ENCODE measurements at regions not wholly inside any gene's neighbourhood (a gene's known extent, or its start where the extent isn't known, plus 50 kb on each side); places are given as distances from the start of the nearest gene placed in this dataset.

DNA sequence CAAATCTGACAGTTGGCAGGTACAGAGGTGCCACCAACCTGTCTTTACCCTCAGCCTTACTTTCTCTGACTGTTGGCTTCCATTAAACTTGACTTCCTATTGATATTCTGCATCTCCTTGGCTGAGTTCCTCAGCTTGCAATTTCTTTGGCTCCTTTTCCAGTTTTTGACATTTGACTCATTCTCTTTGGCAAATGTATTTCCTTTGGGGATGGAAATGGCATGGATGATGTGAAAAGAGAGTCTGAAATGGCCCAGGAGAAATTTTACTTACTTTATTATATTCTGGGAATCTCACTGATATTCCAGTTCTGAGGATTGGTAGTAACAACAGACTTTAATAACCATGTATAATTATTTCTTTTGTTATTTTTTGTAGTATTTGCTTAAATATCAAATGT, 255.2 kb downstream of the CD109 start:
- no peak overlapping the region for H3K4me3 ChIP-seq
- H3K27ac ChIP-seq = no peak overlapping the region
- DNase-seq = no peak
- in situ Hi-C loops (cut with MboI; ENCODE audit: low pct_ligation_motif_present in 1 of 4, low pct_unique_long_range_greater_than_20kb in 1 of 4, low sequenced_read_pairs in 3 of 4) = no loop called here
- no peaks in the 10 kb centered on the region for H3K27me3 ChIP-seq
- no peaks in the 10 kb centered on the region for H3K9me3 ChIP-seq
- TF ChIP-seq EP300 (IDR thresholded peaks at IDR 0.05; ENCODE audit: low read depth) = no peak
- TF ChIP-seq POLR2A (IDR thresholded peaks at IDR 0.05) = no peak
- TF ChIP-seq, protein P1, sequence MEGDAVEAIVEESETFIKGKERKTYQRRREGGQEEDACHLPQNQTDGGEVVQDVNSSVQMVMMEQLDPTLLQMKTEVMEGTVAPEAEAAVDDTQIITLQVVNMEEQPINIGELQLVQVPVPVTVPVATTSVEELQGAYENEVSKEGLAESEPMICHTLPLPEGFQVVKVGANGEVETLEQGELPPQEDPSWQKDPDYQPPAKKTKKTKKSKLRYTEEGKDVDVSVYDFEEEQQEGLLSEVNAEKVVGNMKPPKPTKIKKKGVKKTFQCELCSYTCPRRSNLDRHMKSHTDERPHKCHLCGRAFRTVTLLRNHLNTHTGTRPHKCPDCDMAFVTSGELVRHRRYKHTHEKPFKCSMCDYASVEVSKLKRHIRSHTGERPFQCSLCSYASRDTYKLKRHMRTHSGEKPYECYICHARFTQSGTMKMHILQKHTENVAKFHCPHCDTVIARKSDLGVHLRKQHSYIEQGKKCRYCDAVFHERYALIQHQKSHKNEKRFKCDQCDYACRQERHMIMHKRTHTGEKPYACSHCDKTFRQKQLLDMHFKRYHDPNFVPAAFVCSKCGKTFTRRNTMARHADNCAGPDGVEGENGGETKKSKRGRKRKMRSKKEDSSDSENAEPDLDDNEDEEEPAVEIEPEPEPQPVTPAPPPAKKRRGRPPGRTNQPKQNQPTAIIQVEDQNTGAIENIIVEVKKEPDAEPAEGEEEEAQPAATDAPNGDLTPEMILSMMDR (IDR thresholded peaks at IDR 0.05) = no peak
- TF ChIP-seq POLR2AphosphoS5 (IDR thresholded peaks at IDR 0.05) = no peak
- intact Hi-C loops (cut with DNase I; ENCODE audit: low total_unique reads) = no loop called here
- H3K4me1 ChIP-seq = no peaks in the 10 kb centered on the region
- no peaks in the 10 kb centered on the region for H3K36me3 ChIP-seq

DNA sequence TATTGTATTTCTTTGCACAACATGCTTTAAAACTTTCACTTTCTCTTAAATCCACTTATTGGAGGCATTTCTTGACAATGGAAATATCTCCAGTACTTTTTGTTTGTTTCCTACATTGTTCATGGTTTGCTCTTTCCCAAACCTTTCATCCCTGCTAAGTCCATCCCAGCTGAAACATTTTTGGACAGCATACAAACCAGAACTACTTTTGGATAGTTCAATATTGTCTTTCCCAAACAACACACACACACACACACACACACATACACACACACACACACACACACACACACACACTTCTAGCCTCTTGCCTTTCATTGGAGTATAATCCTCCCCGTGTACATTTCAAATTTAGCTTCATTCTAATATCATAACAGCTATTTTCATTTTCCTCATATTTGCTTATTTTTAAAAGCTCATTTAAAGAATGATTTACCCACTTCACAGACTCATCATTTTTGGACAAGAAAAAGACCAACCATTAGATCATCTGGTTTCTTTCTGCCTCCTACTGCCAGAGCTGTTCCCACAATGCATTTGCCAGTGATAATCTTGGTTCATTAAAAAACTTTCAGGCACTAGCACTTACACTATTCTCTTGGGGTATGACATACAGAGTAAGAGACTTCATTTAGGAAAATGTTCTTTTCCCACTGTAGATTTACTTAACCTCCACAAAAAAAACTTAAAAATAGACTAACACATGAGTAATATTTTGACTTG, 248.1 kb downstream of the CD109 start:
- WGBS, 2 donors (ENCODE audit: low coverage in 1 of 2) = 29 to 72% methylated on average over 1 of the region's 1 CpG
- intact Hi-C loops (cut with DNase I; ENCODE audit: low total_unique reads) = no loop called here
- Histone ChIP-seq H3K9me3 (no peaks in the 10 kb centered on the region), H3K27me3 (no peaks in the 10 kb centered on the region), H3K4me3 (no peak overlapping the region), H3K36me3 (no peaks in the 10 kb centered on the region), H3K27ac (no peak overlapping the region), H3K4me1 (no peaks in the 10 kb centered on the region)
- no peak for DNase-seq
- no peak for TF ChIP-seq POLR2A (IDR thresholded peaks at IDR 0.05)
- TF ChIP-seq, protein P1 (IDR thresholded peaks at IDR 0.05) = no peak
- no peak for TF ChIP-seq POLR2AphosphoS5 (IDR thresholded peaks at IDR 0.05)
- no peak for TF ChIP-seq EP300 (IDR thresholded peaks at IDR 0.05; ENCODE audit: low read depth)
- in situ Hi-C loops (cut with MboI; ENCODE audit: low pct_ligation_motif_present in 1 of 4, low pct_unique_long_range_greater_than_20kb in 1 of 4, low sequenced_read_pairs in 3 of 4) = no loop called here

DNA sequence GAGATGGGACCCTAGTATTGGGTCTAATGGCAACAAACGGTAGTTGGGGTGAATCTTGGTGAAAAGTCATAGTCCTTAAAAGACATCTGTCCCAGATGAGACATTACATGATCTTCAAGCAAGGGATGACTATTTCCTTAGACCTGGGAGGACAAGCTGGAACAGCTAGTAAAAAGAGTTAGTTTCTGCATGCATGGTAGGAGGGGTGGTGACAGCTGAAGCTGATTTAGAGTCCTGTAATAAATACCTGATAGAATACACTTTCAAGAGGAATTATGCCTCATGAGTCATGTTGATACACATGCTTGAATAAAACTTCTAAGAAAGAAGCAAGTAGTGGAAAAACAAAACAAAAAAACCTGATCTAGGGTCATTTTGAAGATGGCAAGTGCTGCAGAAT, 247.4 kb downstream of the CD109 start:
- no peaks in the 10 kb centered on the region for H3K36me3 ChIP-seq
- no peak overlapping the region for H3K4me3 ChIP-seq
- in situ Hi-C loops (cut with MboI; ENCODE audit: low pct_ligation_motif_present in 1 of 4, low pct_unique_long_range_greater_than_20kb in 1 of 4, low sequenced_read_pairs in 3 of 4) (no loop called here), intact Hi-C loops (cut with DNase I; ENCODE audit: low total_unique reads) (no loop called here)
- TF ChIP-seq POLR2AphosphoS5 (IDR thresholded peaks at IDR 0.05) (no peak), EP300 (IDR thresholded peaks at IDR 0.05; ENCODE audit: low read depth) (no peak), POLR2A (IDR thresholded peaks at IDR 0.05) (no peak)
- TF ChIP-seq, protein P1 (IDR thresholded peaks at IDR 0.05) = no peak
- 75% methylated on average over 1 of the region's 1 CpG; no CpG with 5 or more reads in 1 of the 2 donors for WGBS, 2 donors (ENCODE audit: low coverage in 1 of 2)
- H3K4me1 ChIP-seq = no peaks in the 10 kb centered on the region
- no peak overlapping the region for H3K27ac ChIP-seq
- no peaks in the 10 kb centered on the region for H3K9me3 ChIP-seq
- H3K27me3 ChIP-seq = no peaks in the 10 kb centered on the region
- DNase-seq = no peak

DNA sequence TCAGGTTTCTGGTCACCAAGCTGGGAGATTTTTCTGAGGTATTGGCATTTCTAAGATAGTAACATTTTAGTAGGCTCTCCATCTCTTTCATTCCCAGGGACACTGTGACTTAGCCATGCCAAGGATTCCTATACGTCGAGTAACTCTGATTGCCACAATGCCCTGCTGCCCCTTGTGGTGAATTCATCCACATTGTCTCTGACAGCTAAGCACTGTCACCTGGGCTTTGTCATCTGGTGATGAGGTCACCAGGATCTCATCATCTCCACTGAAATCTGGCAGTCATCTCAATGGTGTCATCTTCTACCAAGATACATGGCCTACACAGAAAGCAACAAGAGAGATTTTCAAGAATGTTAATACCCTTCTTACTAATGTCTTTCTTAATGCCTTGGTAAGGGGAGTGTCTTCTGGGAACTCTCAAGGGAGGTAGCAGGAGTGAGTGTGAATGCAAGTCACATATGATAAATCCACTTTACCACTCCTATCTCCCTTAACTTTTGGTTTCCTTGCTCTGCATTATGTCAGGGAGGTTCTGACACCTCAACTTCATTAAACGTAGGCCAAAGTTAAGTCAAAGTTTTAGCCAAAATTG, 246.7 kb downstream of the CD109 start:
- H3K4me1 ChIP-seq = no peaks in the 10 kb centered on the region
- WGBS, 2 donors (ENCODE audit: low coverage in 1 of 2) = 67 to 84% methylated on average over 1 to 3 of the region's 3 CpGs
- no peaks in the 10 kb centered on the region for H3K27me3 ChIP-seq
- H3K27ac ChIP-seq = no peak overlapping the region
- intact Hi-C loops (cut with DNase I; ENCODE audit: low total_unique reads) = no loop called here
- TF ChIP-seq POLR2A (IDR thresholded peaks at IDR 0.05) (no peak), POLR2AphosphoS5 (IDR thresholded peaks at IDR 0.05) (no peak), EP300 (IDR thresholded peaks at IDR 0.05; ENCODE audit: low read depth) (no peak)
- TF ChIP-seq, protein P1 (IDR thresholded peaks at IDR 0.05) = no peak
- in situ Hi-C loops (cut with MboI; ENCODE audit: low pct_ligation_motif_present in 1 of 4, low pct_unique_long_range_greater_than_20kb in 1 of 4, low sequenced_read_pairs in 3 of 4) = no loop called here
- no peaks in the 10 kb centered on the region for H3K9me3 ChIP-seq
- H3K36me3 ChIP-seq = no peaks in the 10 kb centered on the region
- no peak overlapping the region for H3K4me3 ChIP-seq
- no peak for DNase-seq

All from transverse colon (tissue), 4 donors.